ENCODE measurements at regions not wholly inside any gene's neighbourhood (a gene's known extent, or its start where the extent isn't known, plus 50 kb on each side); places are given as distances from the start of the nearest gene placed in this dataset.

GRCh38 chr1:190540366-190540765 is 62.7 kb upstream of the BRINP3 start:
- no peak for DNase-seq

DNA sequence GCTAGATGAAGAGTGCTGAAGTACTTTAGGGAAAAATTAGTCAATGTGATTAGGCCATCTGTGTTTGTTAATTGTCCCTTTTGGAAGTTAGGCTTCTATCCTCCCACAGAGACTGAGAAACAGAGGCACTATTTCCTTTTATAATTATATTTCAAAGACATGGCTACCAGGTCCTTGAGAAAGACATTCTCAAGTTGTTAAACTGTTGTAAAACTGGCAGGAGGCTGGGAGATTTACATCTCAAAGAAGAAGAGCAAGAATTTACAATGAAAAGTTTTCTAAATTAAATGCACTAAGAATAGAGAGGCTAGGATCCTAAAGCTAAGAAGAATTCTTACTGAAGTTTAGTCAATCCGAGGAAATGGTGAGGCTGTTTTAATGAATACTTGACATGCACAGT is 74.0 kb upstream of the BRINP3 start:
- no peak for DNase-seq

- no peak for DNase-seq
These were observed 82.6 kb upstream of the BRINP3 start for GRCh38 chr1:190560161-190560681.

GRCh38 chr1:190563230-190563629 is 85.6 kb upstream of the BRINP3 start:
- no peak for DNase-seq

DNA sequence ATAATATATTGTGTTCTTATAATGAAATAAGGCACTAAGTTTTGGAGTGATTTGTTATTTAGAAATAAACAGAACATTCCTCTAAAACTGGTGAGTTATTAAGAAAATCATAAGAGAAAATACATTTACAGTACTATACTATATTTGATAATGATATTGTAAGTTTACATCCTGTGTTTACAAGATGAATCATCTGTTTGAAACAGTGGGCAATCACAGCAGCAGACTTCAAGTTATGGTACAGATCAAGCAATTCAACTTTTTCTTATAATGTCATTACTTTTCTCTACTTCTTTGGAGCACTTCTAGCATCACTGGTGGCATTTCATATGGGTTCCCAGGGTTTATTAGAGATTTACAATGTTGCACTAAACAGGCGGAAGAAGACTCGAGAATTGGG is 86.5 kb upstream of the BRINP3 start:
- DNase-seq = no peak

DNA sequence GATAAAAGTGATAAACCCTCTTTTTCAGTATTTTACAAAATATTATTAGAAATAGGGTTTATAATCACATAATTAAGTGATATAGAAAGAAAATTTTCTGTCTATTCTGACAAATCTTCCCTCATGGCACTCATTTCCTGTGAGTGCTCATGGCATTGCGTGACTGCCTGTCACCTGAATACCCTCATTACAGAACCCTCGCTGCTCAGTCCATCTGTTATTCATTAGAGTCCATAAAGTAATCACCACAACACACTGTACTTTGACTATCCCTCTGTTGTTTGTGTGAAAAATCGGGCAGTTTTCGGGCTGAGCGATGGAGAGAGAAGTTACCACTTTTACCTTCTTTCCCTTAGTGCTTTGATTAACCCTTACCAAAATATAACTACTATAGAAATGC is 100.4 kb upstream of the BRINP3 start:
- no peak for DNase-seq

DNA sequence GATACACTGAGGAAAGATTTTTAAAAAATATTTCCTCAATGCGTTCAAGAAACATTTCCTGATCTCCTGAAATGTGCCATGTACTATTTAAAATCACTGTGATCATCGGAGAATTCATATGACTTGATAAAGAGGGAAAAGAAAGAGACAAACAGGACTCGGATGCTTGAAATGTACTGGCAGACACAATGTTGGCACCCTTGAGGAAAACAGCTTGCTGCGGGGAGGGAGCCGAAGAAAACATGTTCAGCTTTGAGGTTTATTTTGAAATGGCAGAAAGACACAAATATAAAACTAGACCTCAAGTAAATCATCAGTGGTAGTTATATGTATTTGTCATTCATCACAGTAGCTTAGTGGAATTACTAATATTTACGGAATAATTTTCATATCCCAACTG is 100.9 kb upstream of the BRINP3 start:
- no peak for DNase-seq

DNA sequence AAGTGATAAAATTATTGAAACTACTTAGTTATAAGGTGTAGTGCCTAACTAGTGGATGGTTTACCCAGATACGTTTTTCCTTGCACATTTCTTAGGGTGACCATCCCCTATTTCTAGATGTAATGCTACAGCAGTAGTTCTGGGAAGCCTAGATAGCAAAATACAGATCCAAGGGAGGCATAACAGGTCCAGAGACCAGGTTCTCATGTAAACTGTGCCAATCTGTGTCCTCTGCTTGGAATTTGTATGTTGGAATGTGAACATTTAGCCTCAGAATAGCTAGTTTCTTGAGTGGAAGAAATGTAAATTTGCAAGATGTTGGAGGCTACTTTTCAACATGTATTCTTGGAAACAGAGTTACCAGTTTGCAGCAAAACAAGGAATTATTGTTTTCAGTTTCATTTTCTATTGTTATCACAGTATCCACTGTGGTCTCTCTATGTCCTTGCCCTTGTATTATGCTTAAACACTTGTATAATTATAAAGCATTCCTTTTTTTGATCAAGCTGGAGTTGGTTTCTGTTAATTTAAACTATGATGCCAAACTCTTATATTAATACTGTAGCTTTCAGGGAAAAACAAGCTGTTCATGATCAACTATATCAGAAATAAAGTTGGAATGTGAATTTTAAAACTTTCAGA is 102.0 kb upstream of the BRINP3 start:
- DNase-seq = no peak

DNA sequence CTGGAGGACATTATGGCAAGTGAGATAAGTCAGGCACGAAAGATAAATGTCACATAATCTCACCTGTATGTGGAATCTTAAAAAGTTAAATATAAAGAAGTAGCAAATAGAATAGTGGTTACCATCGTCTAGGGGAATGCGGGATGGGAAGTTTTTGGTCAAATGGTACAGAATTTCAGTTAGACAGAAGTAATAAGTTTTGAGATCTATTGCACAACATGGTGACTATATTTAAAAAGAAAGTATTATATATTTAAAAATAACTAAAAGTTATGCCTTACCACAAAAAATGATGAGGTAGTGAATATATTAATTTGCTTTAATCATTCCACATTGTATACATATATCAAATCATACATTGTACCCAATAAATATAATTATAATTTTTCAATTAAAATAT is 106.2 kb upstream of the BRINP3 start:
- no peak for DNase-seq

GRCh38 chr1:190588424-190588823 is 110.8 kb upstream of the BRINP3 start:
- no peak for DNase-seq

- DNase-seq = no peak
These were observed 117.8 kb upstream of the BRINP3 start for GRCh38 chr1:190595438-190595837.

DNA sequence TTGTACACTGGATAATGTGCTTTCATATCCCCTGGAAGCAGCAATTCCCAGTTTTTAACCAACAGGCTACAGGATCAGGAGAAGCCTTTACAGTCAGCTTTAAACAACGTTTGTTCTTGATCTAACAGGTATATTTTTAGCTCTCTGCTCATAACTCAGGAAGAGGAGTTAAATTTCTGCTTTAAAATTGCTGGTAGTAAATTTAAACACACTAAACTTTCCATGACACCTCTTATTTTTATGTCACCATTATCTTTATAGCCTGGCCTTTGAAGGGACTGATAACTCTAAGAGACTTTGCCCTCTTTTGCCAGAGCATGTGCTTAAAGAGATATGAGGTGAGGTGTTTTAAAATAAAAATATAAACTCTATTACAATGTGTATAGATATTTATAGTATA is 119.6 kb upstream of the BRINP3 start:
- no peak for DNase-seq

DNA sequence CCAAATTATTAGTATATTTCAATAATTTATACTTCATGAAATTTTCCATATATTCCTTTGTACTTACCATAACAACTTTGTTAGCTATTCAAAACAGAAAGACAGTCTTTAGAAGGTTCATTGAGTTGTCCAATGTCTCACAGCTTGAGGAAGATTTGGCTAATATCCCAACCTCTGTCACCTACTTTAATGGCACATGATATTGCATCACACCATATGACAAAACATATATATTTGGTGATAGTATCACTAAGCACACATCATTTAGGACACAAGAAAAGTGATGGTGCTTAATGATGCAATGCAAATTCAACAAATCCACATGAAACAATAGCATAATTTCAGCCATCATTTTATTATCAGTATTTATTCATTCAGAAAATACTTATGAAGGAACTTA is 122.0 kb upstream of the BRINP3 start:
- DNase-seq = no peak

- DNase-seq = no peak
These were observed 124.7 kb upstream of the BRINP3 start for GRCh38 chr1:190602325-190602724.

DNA sequence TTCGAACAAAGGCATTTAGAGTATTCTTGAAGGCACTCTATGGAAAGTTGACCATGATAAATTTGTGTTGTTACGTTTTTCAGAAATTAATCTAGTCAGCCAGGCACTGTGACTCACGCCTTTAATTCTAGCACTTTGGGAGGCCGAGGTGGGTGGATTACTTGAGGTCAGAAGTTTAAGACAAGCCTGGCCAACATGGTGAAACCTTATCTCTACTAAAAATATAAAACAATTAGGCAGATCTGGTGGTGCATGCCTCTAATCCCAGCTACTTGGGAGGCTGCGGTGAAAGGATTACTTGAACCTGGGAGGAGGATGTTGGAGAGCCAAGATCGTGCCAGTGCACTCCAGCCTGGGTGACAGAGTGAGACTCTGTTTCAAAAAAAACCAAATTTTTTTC is 130.6 kb upstream of the BRINP3 start:
- DNase-seq = no peak

DNA sequence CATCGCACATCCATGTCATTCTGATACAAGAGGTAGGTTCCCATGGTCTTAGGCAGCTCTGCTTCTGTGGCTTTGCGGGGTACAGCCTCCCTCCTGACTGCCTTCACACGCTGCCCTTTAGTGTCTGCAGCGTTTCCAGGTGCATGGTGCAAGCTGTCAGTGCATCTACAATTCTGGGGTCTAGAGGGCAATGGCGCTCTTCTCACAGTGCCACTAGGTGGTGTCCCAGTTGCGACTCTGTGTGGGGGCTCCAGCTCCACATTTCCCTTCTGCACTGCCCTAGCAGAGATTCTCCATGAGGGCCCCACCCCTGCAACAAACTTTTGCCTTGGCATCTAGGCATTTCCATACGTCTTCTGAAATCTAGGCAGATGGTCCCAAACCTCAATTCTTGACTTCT is 138.2 kb upstream of the BRINP3 start:
- no peak for DNase-seq

- no peak for DNase-seq
These were observed 138.6 kb upstream of the BRINP3 start for GRCh38 chr1:190616235-190616634.

- no peak for DNase-seq
These were observed 142.1 kb upstream of the BRINP3 start for GRCh38 chr1:190619724-190620123.

GRCh38 chr1:190633488-190633887 is 155.8 kb upstream of the BRINP3 start:
- DNase-seq = no peak

DNA sequence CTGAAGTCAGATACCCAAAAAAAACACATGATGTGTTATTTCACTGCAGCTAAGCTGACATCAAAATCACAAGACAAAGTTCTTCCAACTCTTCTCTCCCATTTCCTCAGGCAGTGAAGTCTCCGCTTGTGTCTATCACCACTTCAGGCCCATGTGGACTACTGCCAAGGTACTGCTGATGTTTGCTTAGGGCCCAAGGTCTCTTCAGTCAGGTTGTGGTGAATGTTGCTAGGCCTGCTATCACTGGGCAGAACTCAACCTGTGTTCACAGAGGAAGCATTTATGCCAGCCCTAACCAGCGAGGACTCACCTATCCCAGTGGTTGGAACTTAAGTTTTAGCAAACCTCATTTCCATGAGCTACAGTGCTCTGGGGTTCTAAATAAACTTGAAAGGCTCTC is 156.5 kb upstream of the BRINP3 start:
- no peak for DNase-seq

DNA sequence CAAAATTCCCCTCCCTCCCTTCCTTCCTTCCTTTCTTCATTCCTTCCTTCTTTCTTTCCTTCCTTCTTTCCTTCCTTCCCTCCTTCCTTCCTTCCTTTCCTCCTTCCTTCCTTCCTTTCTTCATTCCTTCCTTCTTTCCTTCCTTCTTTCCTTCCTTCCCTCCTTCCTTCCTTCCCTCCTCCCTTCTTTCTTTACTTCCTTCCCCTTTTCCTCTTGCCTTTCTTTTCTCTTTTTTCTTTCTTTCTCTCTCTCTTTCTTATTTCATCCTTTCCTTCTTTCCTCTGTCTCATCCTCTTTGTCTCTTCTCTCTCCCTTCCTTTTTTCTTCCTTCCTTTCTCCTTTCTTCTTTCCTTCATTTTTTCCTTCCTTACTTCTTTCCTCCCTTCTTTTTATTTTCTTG is 171.9 kb upstream of the BRINP3 start:
- DNase-seq = no peak

DNA sequence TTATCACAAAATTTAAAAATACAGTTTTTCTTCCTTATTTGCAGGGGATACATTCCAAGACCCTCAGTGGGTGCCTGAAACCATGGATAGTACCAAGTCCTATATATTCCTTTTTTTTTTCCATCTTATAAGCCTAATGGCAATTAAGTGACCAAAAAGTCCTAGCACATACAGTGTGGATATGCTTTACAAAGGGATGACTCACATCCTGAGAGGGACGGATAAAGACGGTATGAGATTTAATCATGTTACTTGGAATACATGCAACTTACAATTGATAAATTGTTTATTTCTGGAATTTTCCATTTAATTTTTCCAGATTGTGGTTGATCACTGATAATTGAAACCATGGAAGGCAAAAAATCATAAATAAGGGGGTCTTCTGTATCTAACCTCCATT is 181.2 kb upstream of the BRINP3 start:
- no peak for DNase-seq

GRCh38 chr1:190663962-190664361 is 186.3 kb upstream of the BRINP3 start:
- DNase-seq = no peak

DNA sequence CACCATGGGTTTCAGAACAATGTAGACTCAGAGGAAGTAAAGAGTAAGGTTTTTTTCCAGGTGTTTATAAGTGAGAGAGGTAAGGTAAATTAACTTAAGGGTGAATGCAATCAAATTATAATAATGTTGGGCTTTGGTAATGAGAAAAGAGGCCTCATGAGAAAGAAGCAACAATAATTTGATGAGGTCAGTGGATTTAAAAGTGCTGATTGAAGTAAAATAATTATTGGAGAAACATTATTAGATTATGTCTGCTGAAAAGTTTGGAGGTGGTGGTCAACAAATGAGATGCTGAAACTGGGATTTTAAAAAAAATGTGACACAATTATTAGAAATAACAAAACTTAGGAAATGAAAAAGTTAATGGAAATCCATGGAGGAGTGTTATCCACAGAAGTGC is 187.4 kb upstream of the BRINP3 start:
- no peak for DNase-seq

GRCh38 chr1:190667914-190668313 is 190.2 kb upstream of the BRINP3 start:
- no peak for DNase-seq

All from renal pelvis (tissue), 1 donor.